ENCODE measurements at regions not wholly inside any gene's neighbourhood (a gene's known extent, or its start where the extent isn't known, plus 50 kb on each side); places are given as distances from the start of the nearest gene placed in this dataset.

- TF ChIP-seq CTCF (conservative IDR thresholded peaks at IDR 0.05; ENCODE audit: low read depth, low read length), result no peak
- no peak overlapping the region for H3K4me3 ChIP-seq (ENCODE audit: low read depth, low read length)
- DNase-seq (ENCODE audit: low read depth), result no peak
Measured at GRCh38 chr4:129346036-129346435, 250.1 kb downstream of the C4orf33 start.

- DNase-seq (ENCODE audit: low read depth), result no peak
- no peak for TF ChIP-seq CTCF (conservative IDR thresholded peaks at IDR 0.05; ENCODE audit: low read depth, low read length)
- no peak overlapping the region for H3K4me3 ChIP-seq (ENCODE audit: low read depth, low read length)
Measured at GRCh38 chr4:129346734-129347133, 250.8 kb downstream of the C4orf33 start.

- H3K4me3 ChIP-seq (ENCODE audit: low read depth, low read length), result no peak overlapping the region
- peak; percentile 30 for DNase-seq (ENCODE audit: low read depth)
- no peak for TF ChIP-seq CTCF (conservative IDR thresholded peaks at IDR 0.05; ENCODE audit: low read depth, low read length)
Measured at GRCh38 chr4:129350834-129351721, 255.1 kb downstream of the C4orf33 start.

GRCh38 chr4:129352480-129352879 lies 256.5 kb downstream of the C4orf33 start:
- DNase-seq (ENCODE audit: low read depth), result no peak
- no peak for TF ChIP-seq CTCF (conservative IDR thresholded peaks at IDR 0.05; ENCODE audit: low read depth, low read length)
- H3K4me3 ChIP-seq (ENCODE audit: low read depth, low read length), result no peak overlapping the region

- DNase-seq (ENCODE audit: low read depth), result no peak
- no peak overlapping the region for H3K4me3 ChIP-seq (ENCODE audit: low read depth, low read length)
- no peak for TF ChIP-seq CTCF (conservative IDR thresholded peaks at IDR 0.05; ENCODE audit: low read depth, low read length)
Measured at GRCh38 chr4:129353490-129353889, 257.5 kb downstream of the C4orf33 start.

GRCh38 chr4:129355031-129355430 lies 259.1 kb downstream of the C4orf33 start:
- peak; percentile 53 for DNase-seq (ENCODE audit: low read depth)
- no peak overlapping the region for H3K4me3 ChIP-seq (ENCODE audit: low read depth, low read length)
- TF ChIP-seq CTCF (conservative IDR thresholded peaks at IDR 0.05; ENCODE audit: low read depth, low read length), result no peak

GRCh38 chr4:129355516-129355915 lies 259.6 kb downstream of the C4orf33 start:
- DNase-seq (ENCODE audit: low read depth), result peak; percentile 68
- H3K4me3 ChIP-seq (ENCODE audit: low read depth, low read length), result no peak overlapping the region
- no peak for TF ChIP-seq CTCF (conservative IDR thresholded peaks at IDR 0.05; ENCODE audit: low read depth, low read length)

All from choroid plexus epithelial cell (primary cell).